ENCODE measurements at regions not wholly inside any gene's neighbourhood (a gene's known extent, or its start where the extent isn't known, plus 50 kb on each side); places are given as distances from the start of the nearest gene placed in this dataset.

GRCh38 chr14:22471545-22472121 lies 117.4 kb downstream of the DAD1 start (continued):
- TF ChIP-seq TRAFD1 (CRISPR knock-in tag; IDR thresholded peaks at IDR 0.05; ENCODE audit: borderline replicate concordance) (0 out of 2 replicates have a peak, but pooled peaks have one; percentile 63), ZNF768 (CRISPR knock-in tag; IDR thresholded peaks at IDR 0.05) (peak; percentile 48; the same call in 1 of the 2 replicates), STAG1 (CRISPR knock-in tag; IDR thresholded peaks at IDR 0.05) (peak; percentile 68), GABPB1 (CRISPR knock-in tag; IDR thresholded peaks at IDR 0.05) (peak; percentile 88), TIGD3 (CRISPR knock-in tag; IDR thresholded peaks at IDR 0.05; ENCODE audit: borderline replicate concordance) (0 out of 2 replicates have a peak, but pooled peaks have one; percentile 49), ZNF710 (CRISPR knock-in tag; IDR thresholded peaks at IDR 0.05; ENCODE audit: borderline replicate concordance) (0 out of 2 replicates have a peak, but pooled peaks have one; percentile 35), CBX5 (CRISPR knock-in tag; IDR thresholded peaks at IDR 0.05; ENCODE audit: borderline replicate concordance) (0 out of 2 replicates have a peak, but pooled peaks have one; percentile 23), ZIK1 (CRISPR knock-in tag; IDR thresholded peaks at IDR 0.05; ENCODE audit: borderline replicate concordance, low read depth) (no peak), ETV5 (CRISPR knock-in tag; IDR thresholded peaks at IDR 0.05; ENCODE audit: borderline replicate concordance) (0 out of 2 replicates have a peak, but pooled peaks have one; percentile 44), PAXIP1 (CRISPR knock-in tag; conservative IDR thresholded peaks at IDR 0.05) (no peak), GMEB1 (CRISPR knock-in tag; IDR thresholded peaks at IDR 0.05; ENCODE audit: borderline replicate concordance) (no peak), CTCF (CRISPR knock-in tag; IDR thresholded peaks at IDR 0.05) (peak; percentile 81), HOXA7 (CRISPR knock-in tag; IDR thresholded peaks at IDR 0.05) (no peak), ZNF790 (CRISPR knock-in tag; IDR thresholded peaks at IDR 0.05; ENCODE audit: borderline replicate concordance) (no peak), ZNF557 (CRISPR knock-in tag; IDR thresholded peaks at IDR 0.05) (0 out of 2 replicates have a peak, but pooled peaks have one; percentile 42)

Measured in HepG2 (cell line).